ENCODE measurements at regions not wholly inside any gene's neighbourhood (a gene's known extent, or its start where the extent isn't known, plus 50 kb on each side); places are given as distances from the start of the nearest gene placed in this dataset.
"Not testable (repeated sequence)": the region's sequence is repeated elsewhere in the genome, so short reads cannot be mapped to it uniquely, and the experiment has no call there.

- H3K4me3 ChIP-seq (replicated peaks; ENCODE audit: insufficient read depth, low read length), result no peak overlapping the region
- no peak for TF ChIP-seq CTCF (IDR thresholded peaks at IDR 0.05; ENCODE audit: insufficient read depth, low read length)
- no peak for DNase-seq (ENCODE audit: low read depth in 1 of 2, low spot score in 1 of 2)
Measured at GRCh38 chr2:207437136-207437523, 92.6 kb upstream of the CREB1 start.

GRCh38 chr2:207437524-207438143 lies 92.1 kb upstream of the CREB1 start:
- TF ChIP-seq GABPA (IDR thresholded peaks at IDR 0.05; ENCODE audit: low read depth) (no peak), CTCF (IDR thresholded peaks at IDR 0.05; ENCODE audit: insufficient read depth, low read length) (no peak), SPI1 (IDR thresholded peaks at IDR 0.05; ENCODE audit: borderline replicate concordance, low read depth) (no peak), REST (IDR thresholded peaks at IDR 0.05; ENCODE audit: insufficient replicate concordance, low read depth) (no peak), POLR2AphosphoS5 (IDR thresholded peaks at IDR 0.05; ENCODE audit: low read depth) (no peak)
- H3K27ac ChIP-seq (replicated peaks), result no peak overlapping the region
- no peak for DNase-seq (ENCODE audit: low read depth in 1 of 2, low spot score in 1 of 2)
- no peaks in the 10 kb centered on the region for H3K27me3 ChIP-seq (ENCODE audit: insufficient read depth, poor library complexity, severe bottlenecking)
- no peak overlapping the region for H3K4me3 ChIP-seq (replicated peaks; ENCODE audit: insufficient read depth, low read length)

More at GRCh38 chr2:207437136-207437523, 92.6 kb upstream of the CREB1 start:
- Histone ChIP-seq H3K27ac (replicated peaks) (no peak overlapping the region), H3K27me3 (ENCODE audit: insufficient read depth, poor library complexity, severe bottlenecking) (no peaks in the 10 kb centered on the region)

- H3K27ac ChIP-seq (replicated peaks), result no peak overlapping the region
- H3K4me3 ChIP-seq (replicated peaks; ENCODE audit: insufficient read depth, low read length), result no peak overlapping the region
- no peak for DNase-seq (ENCODE audit: low read depth in 1 of 2, low spot score in 1 of 2)
- TF ChIP-seq SPI1 (IDR thresholded peaks at IDR 0.05; ENCODE audit: borderline replicate concordance, low read depth) (no peak), POLR2AphosphoS5 (IDR thresholded peaks at IDR 0.05; ENCODE audit: low read depth) (no peak), REST (IDR thresholded peaks at IDR 0.05; ENCODE audit: insufficient replicate concordance, low read depth) (no peak)
- no peaks in the 10 kb centered on the region for H3K27me3 ChIP-seq (ENCODE audit: insufficient read depth, poor library complexity, severe bottlenecking)
Measured at GRCh38 chr2:207438414-207439126, 91.2 kb upstream of the CREB1 start.

GRCh38 chr2:207439881-207440280 lies 89.9 kb upstream of the CREB1 start:
- not testable (repeated sequence) for H3K27ac ChIP-seq (replicated peaks); H3K27me3 ChIP-seq (ENCODE audit: insufficient read depth, poor library complexity, severe bottlenecking); DNase-seq (ENCODE audit: low read depth in 1 of 2, low spot score in 1 of 2); H3K4me3 ChIP-seq (replicated peaks; ENCODE audit: insufficient read depth, low read length)

- H3K4me3 ChIP-seq (replicated peaks; ENCODE audit: insufficient read depth, low read length), result no peak overlapping the region
- no peak for DNase-seq (ENCODE audit: low read depth in 1 of 2, low spot score in 1 of 2)
- H3K27me3 ChIP-seq (ENCODE audit: insufficient read depth, poor library complexity, severe bottlenecking), result no peaks in the 10 kb centered on the region
- TF ChIP-seq REST (IDR thresholded peaks at IDR 0.05; ENCODE audit: insufficient replicate concordance, low read depth) (no peak), POLR2AphosphoS5 (IDR thresholded peaks at IDR 0.05; ENCODE audit: low read depth) (no peak), CTCF (IDR thresholded peaks at IDR 0.05; ENCODE audit: insufficient read depth, low read length) (no peak)
- no peak overlapping the region for H3K27ac ChIP-seq (replicated peaks)
Measured at GRCh38 chr2:207444756-207445155, 85.0 kb upstream of the CREB1 start.

All from HL-60 (cell line).